GM23338 (cell line): ENCODE measurements at regions not wholly inside any gene's neighbourhood (a gene's known extent, or its start where the extent isn't known, plus 50 kb on each side); places are given as distances from the start of the nearest gene placed in this dataset.
"Not testable (repeated sequence)": the region's sequence is repeated elsewhere in the genome, so short reads cannot be mapped to it uniquely, and the experiment has no call there.

Source experiments
- ATAC-seq: fragments of 200-7000 bp; cut with Tn5 transposase; 3 replicates; pipeline ENCODE4 v1.9.1; 2020
- DNase-seq: peaks from one replicate; pipeline ENCODE4 v3.0.0-alpha.2; 2015; ENCODE audit warnings: low spot score
- H2AFZ ChIP-seq: fragments of 200-600 bp; sonication (generic); 2 replicates; pipeline ENCODE4 v1.8.0; 2016; ENCODE audit warnings: antibody characterized with exemption, mild to moderate bottlenecking, moderate library complexity
- H3F3A ChIP-seq: fragments of 200-600 bp; sonication (generic); replicated peaks from 2 replicates; pipeline ENCODE4 v1.8.0; 2017; ENCODE audit warnings: antibody characterized with exemption, mixed run types, low read depth
- H3K27ac ChIP-seq: fragments of 200-600 bp; sonication (generic); 2 replicates; pipeline ENCODE4 v1.6.1; 2016; ENCODE audit warnings: low read depth
- H3K27me3 ChIP-seq: fragments of 200-600 bp; sonication (generic); 2 replicates; pipeline ENCODE4 v1.8.0; 2016; ENCODE audit warnings: mild to moderate bottlenecking, mixed run types, moderate library complexity; ENCODE audit not compliant: insufficient read depth
- H3K36me3 ChIP-seq: fragments of 200-600 bp; sonication (generic); 2 replicates; pipeline ENCODE4 v1.8.0; 2016; ENCODE audit warnings: mild to moderate bottlenecking; ENCODE audit not compliant: insufficient read depth
- H3K4me1 ChIP-seq: fragments of 200-600 bp; sonication (generic); 2 replicates; pipeline ENCODE4 v1.8.0; 2016; ENCODE audit warnings: mild to moderate bottlenecking, moderate library complexity; ENCODE audit not compliant: insufficient read depth
- H3K4me2 ChIP-seq: fragments of 200-600 bp; sonication (generic); 2 replicates; pipeline ENCODE4 v1.7.1; 2017; ENCODE audit warnings: mixed run types
- H3K4me3 ChIP-seq: fragments of 200-600 bp; sonication (generic); 2 replicates; pipeline ENCODE4 v1.6.1; 2016; ENCODE audit warnings: mixed run types
- H3K79me2 ChIP-seq: fragments of 200-600 bp; sonication (generic); replicated peaks from 2 replicates; pipeline ENCODE4 v1.8.0; 2017; ENCODE audit warnings: mild to moderate bottlenecking; ENCODE audit not compliant: insufficient read depth
- H3K9me2 ChIP-seq: fragments of 200-600 bp; sonication (generic); 2 replicates; pipeline ENCODE4 v1.8.0; 2017; ENCODE audit not compliant: insufficient read depth
- H4K20me1 ChIP-seq: fragments of 200-600 bp; sonication (generic); replicated peaks from 2 replicates; pipeline ENCODE4 v1.8.0; 2017; ENCODE audit warnings: mild to moderate bottlenecking; ENCODE audit not compliant: insufficient read depth
- H3K27ac Mint-ChIP-seq: 2 replicates; pipeline ENCODE4 v1.8.0; 2020; ENCODE audit warnings: inconsistent platforms, mild to moderate bottlenecking, moderate library complexity, mixed read lengths
- H3K27me3 Mint-ChIP-seq: 3 replicates; pipeline ENCODE4 v1.8.0; 2022; ENCODE audit warnings: low read depth, mild to moderate bottlenecking, moderate library complexity, mixed read lengths, inconsistent platforms; ENCODE audit not compliant: insufficient read depth, poor library complexity
- H3K36me3 Mint-ChIP-seq: 3 replicates; pipeline ENCODE4 v1.8.0; 2021; ENCODE audit warnings: low read depth, mild to moderate bottlenecking, inconsistent platforms, moderate library complexity, mixed read lengths
- H3K4me1 Mint-ChIP-seq: 3 replicates; pipeline ENCODE4 v1.8.0; 2020; ENCODE audit warnings: mild to moderate bottlenecking, inconsistent platforms, mixed read lengths
- H3K4me3 Mint-ChIP-seq: 3 replicates; pipeline ENCODE4 v1.8.0; 2021; ENCODE audit warnings: moderate library complexity, mild to moderate bottlenecking, inconsistent platforms, mixed read lengths
- H3K9me3 Mint-ChIP-seq: 3 replicates; pipeline ENCODE4 v1.8.0; 2020; ENCODE audit warnings: moderate library complexity, mild to moderate bottlenecking, inconsistent platforms, mixed read lengths
- CREB1 ChIP-seq: fragments of 250-450 bp; sonication (Bioruptor Pico); IDR thresholded peaks from 2 replicates; pipeline ENCODE4 v1.5.0; 2020; ENCODE audit warnings: low read depth, mild to moderate bottlenecking, moderate library complexity
- ETS1 ChIP-seq: IDR thresholded peaks from 2 replicates; pipeline ENCODE4 v1.6.1; 2016; ENCODE audit warnings: antibody characterized with exemption
- EZH2 ChIP-seq: fragments of 200-600 bp; sonication (generic); IDR thresholded peaks from one replicate; pipeline ENCODE4 v1.8.0; 2017; ENCODE audit warnings: antibody characterized with exemption, mild to moderate bottlenecking, low read depth; ENCODE audit not compliant: unreplicated experiment
- NANOG ChIP-seq: IDR thresholded peaks from 2 replicates; pipeline ENCODE4 v1.6.1; 2016; ENCODE audit warnings: antibody characterized with exemption, borderline replicate concordance
- TF ChIP-seq, protein P1 (sequence below), 2 experiments: fragments of 200-600 bp in 1 of 2; sonication (generic) in 1 of 2; conservative IDR thresholded peaks; 2 replicates each; pipeline versions ENCODE4 v1.5.1 to v1.6.1; 2016 to 2017; ENCODE audit warnings: antibody characterized with exemption in 2 of 2, low read depth in 2 of 2, mild to moderate bottlenecking in 2 of 2, moderate library complexity in 1 of 2
- TF ChIP-seq, protein P2 (sequence below): IDR thresholded peaks from one replicate; pipeline ENCODE4 v1.6.1; 2018; ENCODE audit warnings: antibody characterized with exemption; ENCODE audit not compliant: unreplicated experiment

DNA sequence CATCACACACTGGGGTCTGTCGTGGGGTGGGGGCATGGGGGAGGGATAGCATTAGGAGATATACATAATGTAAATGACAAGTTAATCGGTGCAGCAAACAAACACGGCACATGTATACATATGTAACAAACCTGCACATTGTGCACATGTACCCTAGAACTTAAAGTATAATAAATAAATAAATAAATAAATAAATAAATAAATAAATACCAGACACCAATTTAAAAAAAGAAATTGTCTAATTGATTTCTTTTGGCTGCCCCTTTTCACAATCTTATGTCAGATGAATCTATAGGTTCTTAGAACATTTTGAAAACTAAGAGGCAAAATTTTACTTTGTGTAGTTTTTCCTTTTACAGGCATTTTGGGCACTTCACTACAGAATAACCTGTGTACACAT lies 74.4 kb upstream of the SMIM15 start:
- H3K79me2 ChIP-seq, DNase-seq, H3K4me1 ChIP-seq, ATAC-seq, H4K20me1 ChIP-seq, H2AFZ ChIP-seq, H3K4me3 Mint-ChIP-seq, H3K4me3 ChIP-seq, H3K4me2 ChIP-seq, H3K27me3 Mint-ChIP-seq, H3K27me3 ChIP-seq, H3K27ac Mint-ChIP-seq, H3K27ac ChIP-seq, H3K4me1 Mint-ChIP-seq, H3F3A ChIP-seq, H3K36me3 ChIP-seq, H3K9me2 ChIP-seq: not testable (repeated sequence)
- H3K9me3 Mint-ChIP-seq: peaks cover 34% of the 10 kb centered on the region
- peaks cover 20% of the 10 kb centered on the region for H3K36me3 Mint-ChIP-seq

GRCh38 chr5:61245486-61245885 lies 83.2 kb upstream of the SMIM15 start:
- Histone ChIP-seq H3K36me3 (no peaks in the 10 kb centered on the region), H2AFZ (peak overlapping the region; percentile 74), H3K27ac (no peak overlapping the region), H3K79me2 (no peaks in the 10 kb centered on the region), H3K4me2 (0 out of 2 replicates have a peak overlapping the region, but pooled peaks have one; percentile 9), H3F3A (no peaks in the 10 kb centered on the region), H3K4me3 (no peak overlapping the region), H3K27me3 (no peaks in the 10 kb centered on the region), H3K9me2 (no peaks in the 10 kb centered on the region), H4K20me1 (no peaks in the 10 kb centered on the region), H3K4me1 (peaks cover 8% of the 10 kb centered on the region)
- Mint-ChIP-seq H3K4me3 (no peak overlapping the region), H3K36me3 (no peaks in the 10 kb centered on the region; the same call in 2 of the 3 replicates), H3K9me3 (no peaks in the 10 kb centered on the region; the same call in 2 of the 3 replicates), H3K27ac (no peak overlapping the region), H3K4me1 (peaks cover 8% of the 10 kb centered on the region; the same call in 2 of the 3 replicates), H3K27me3 (peaks cover 1% of the 10 kb centered on the region)
- ATAC-seq (no peak), DNase-seq (no peak)
- TF ChIP-seq CREB1 (no peak), EZH2 (no peak), NANOG (no peak), ETS1 (no peak)
- TF ChIP-seq, protein P1, sequence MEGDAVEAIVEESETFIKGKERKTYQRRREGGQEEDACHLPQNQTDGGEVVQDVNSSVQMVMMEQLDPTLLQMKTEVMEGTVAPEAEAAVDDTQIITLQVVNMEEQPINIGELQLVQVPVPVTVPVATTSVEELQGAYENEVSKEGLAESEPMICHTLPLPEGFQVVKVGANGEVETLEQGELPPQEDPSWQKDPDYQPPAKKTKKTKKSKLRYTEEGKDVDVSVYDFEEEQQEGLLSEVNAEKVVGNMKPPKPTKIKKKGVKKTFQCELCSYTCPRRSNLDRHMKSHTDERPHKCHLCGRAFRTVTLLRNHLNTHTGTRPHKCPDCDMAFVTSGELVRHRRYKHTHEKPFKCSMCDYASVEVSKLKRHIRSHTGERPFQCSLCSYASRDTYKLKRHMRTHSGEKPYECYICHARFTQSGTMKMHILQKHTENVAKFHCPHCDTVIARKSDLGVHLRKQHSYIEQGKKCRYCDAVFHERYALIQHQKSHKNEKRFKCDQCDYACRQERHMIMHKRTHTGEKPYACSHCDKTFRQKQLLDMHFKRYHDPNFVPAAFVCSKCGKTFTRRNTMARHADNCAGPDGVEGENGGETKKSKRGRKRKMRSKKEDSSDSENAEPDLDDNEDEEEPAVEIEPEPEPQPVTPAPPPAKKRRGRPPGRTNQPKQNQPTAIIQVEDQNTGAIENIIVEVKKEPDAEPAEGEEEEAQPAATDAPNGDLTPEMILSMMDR (conservative IDR thresholded peaks at IDR 0.05; ENCODE audit: low read depth in 2 of 2): no peak
- TF ChIP-seq, protein P2, sequence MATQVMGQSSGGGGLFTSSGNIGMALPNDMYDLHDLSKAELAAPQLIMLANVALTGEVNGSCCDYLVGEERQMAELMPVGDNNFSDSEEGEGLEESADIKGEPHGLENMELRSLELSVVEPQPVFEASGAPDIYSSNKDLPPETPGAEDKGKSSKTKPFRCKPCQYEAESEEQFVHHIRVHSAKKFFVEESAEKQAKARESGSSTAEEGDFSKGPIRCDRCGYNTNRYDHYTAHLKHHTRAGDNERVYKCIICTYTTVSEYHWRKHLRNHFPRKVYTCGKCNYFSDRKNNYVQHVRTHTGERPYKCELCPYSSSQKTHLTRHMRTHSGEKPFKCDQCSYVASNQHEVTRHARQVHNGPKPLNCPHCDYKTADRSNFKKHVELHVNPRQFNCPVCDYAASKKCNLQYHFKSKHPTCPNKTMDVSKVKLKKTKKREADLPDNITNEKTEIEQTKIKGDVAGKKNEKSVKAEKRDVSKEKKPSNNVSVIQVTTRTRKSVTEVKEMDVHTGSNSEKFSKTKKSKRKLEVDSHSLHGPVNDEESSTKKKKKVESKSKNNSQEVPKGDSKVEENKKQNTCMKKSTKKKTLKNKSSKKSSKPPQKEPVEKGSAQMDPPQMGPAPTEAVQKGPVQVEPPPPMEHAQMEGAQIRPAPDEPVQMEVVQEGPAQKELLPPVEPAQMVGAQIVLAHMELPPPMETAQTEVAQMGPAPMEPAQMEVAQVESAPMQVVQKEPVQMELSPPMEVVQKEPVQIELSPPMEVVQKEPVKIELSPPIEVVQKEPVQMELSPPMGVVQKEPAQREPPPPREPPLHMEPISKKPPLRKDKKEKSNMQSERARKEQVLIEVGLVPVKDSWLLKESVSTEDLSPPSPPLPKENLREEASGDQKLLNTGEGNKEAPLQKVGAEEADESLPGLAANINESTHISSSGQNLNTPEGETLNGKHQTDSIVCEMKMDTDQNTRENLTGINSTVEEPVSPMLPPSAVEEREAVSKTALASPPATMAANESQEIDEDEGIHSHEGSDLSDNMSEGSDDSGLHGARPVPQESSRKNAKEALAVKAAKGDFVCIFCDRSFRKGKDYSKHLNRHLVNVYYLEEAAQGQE: no peak
